A549 (cell line): ENCODE measurements at regions not wholly inside any gene's neighbourhood (a gene's known extent, or its start where the extent isn't known, plus 50 kb on each side); places are given as distances from the start of the nearest gene placed in this dataset.

Experiments
- CHD4 ChIP-seq: fragments of 200-600 bp; sonication (generic); IDR thresholded peaks from 2 replicates; pipeline ENCODE4 v1.6.1; 2016; ENCODE audit warnings: antibody characterized with exemption, mild to moderate bottlenecking, borderline replicate concordance
- MAZ ChIP-seq: fragments of 150-350 bp; IDR thresholded peaks from 2 replicates; pipeline ENCODE4 v1.6.1; 2014; ENCODE audit warnings: antibody characterized with exemption, low read depth, low read length, borderline replicate concordance
- TF ChIP-seq, protein P1 (sequence below): fragments of >200 bp; sonication (Bioruptor Twin); formaldehyde crosslinking; IDR thresholded peaks from 3 replicates; pipeline ENCODE4 v1.5.1; 2016
- TF ChIP-seq, protein P2 (sequence below): IDR thresholded peaks from 2 replicates; pipeline ENCODE4 v1.6.1; 2012

DNA sequence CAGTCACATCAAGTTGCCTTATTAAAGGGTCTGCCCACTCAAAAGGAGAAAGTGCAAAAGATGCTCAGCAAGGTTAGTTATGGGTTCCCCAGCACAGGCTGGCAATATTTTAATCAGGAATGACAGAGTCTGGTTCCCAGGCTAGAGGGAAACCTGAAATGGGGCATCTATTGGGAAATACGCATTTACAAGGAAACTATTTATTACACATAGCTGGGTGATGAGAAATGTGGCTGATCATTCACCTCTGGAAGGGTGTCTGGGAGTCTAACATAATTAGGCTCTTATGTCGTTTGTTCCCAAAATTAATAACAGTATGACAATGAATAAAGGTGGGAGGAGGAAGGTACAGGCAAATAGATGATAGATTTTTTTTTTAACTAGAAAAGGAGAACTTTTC, 314.7 kb downstream of the ENC1 start:
- TF ChIP-seq, protein P1, sequence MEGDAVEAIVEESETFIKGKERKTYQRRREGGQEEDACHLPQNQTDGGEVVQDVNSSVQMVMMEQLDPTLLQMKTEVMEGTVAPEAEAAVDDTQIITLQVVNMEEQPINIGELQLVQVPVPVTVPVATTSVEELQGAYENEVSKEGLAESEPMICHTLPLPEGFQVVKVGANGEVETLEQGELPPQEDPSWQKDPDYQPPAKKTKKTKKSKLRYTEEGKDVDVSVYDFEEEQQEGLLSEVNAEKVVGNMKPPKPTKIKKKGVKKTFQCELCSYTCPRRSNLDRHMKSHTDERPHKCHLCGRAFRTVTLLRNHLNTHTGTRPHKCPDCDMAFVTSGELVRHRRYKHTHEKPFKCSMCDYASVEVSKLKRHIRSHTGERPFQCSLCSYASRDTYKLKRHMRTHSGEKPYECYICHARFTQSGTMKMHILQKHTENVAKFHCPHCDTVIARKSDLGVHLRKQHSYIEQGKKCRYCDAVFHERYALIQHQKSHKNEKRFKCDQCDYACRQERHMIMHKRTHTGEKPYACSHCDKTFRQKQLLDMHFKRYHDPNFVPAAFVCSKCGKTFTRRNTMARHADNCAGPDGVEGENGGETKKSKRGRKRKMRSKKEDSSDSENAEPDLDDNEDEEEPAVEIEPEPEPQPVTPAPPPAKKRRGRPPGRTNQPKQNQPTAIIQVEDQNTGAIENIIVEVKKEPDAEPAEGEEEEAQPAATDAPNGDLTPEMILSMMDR: no peak
- TF ChIP-seq, protein P2, sequence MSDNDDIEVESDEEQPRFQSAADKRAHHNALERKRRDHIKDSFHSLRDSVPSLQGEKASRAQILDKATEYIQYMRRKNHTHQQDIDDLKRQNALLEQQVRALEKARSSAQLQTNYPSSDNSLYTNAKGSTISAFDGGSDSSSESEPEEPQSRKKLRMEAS: no peak
- TF ChIP-seq CHD4 (no peak), MAZ (no peak)
